Endodermal cell (in vitro differentiated cells): ENCODE measurements at regions not wholly inside any gene's neighbourhood (a gene's known extent, or its start where the extent isn't known, plus 50 kb on each side); places are given as distances from the start of the nearest gene placed in this dataset.

ENCODE experiments used
- DNase-seq: peaks from one replicate; pipeline ENCODE4 v3.0.0-alpha.2; 2017
- H3K27ac ChIP-seq: 2 replicates; pipeline ENCODE4 v1.5.1; 2013; ENCODE audit warnings: mild to moderate bottlenecking, low read depth, low read length, moderate library complexity
- H3K27me3 ChIP-seq: 2 replicates; pipeline ENCODE4 v1.6.1; 2013; ENCODE audit warnings: mild to moderate bottlenecking, low read length, moderate library complexity; ENCODE audit not compliant: insufficient read depth, control insufficient read depth, poor library complexity, severe bottlenecking
- H3K36me3 ChIP-seq: 2 replicates; pipeline ENCODE4 v1.7.0; 2013; ENCODE audit warnings: mild to moderate bottlenecking, low read length, moderate library complexity; ENCODE audit not compliant: control insufficient read depth, insufficient read depth
- H3K4me1 ChIP-seq: one replicate; pipeline ENCODE4 v1.7.0; 2013; ENCODE audit warnings: low read length; ENCODE audit not compliant: control insufficient read depth, insufficient read depth
- H3K4me3 ChIP-seq: 2 replicates; pipeline ENCODE4 v1.5.1; 2013; ENCODE audit warnings: mild to moderate bottlenecking, low read length, moderate library complexity
- H3K9ac ChIP-seq: 2 replicates; pipeline ENCODE4 v1.6.1; 2013; ENCODE audit warnings: mild to moderate bottlenecking, low read length, moderate library complexity; ENCODE audit not compliant: poor library complexity, severe bottlenecking; ENCODE audit errors: extremely low read depth
- H3K9me3 ChIP-seq: 2 replicates; pipeline ENCODE4 v1.6.1; 2013; ENCODE audit warnings: mild to moderate bottlenecking, low read length, moderate library complexity; ENCODE audit not compliant: control insufficient read depth
- H3K27ac Mint-ChIP-seq: 2 replicates; pipeline ENCODE4 v1.8.0; 2020; ENCODE audit warnings: mixed read lengths
- H3K27me3 Mint-ChIP-seq: 2 replicates; pipeline ENCODE4 v1.8.0; 2021; ENCODE audit warnings: mild to moderate bottlenecking, mixed read lengths; ENCODE audit not compliant: insufficient read depth
- H3K36me3 Mint-ChIP-seq: 2 replicates; pipeline ENCODE4 v1.8.0; 2020; ENCODE audit warnings: low read depth, mixed read lengths
- H3K4me1 Mint-ChIP-seq: 2 replicates; pipeline ENCODE4 v1.8.0; 2020; ENCODE audit warnings: mixed read lengths
- H3K4me3 Mint-ChIP-seq: 2 replicates; pipeline ENCODE4 v1.8.0; 2020; ENCODE audit warnings: mild to moderate bottlenecking, moderate library complexity, mixed read lengths
- H3K9me3 Mint-ChIP-seq: 2 replicates; pipeline ENCODE4 v1.8.0; 2020; ENCODE audit warnings: mild to moderate bottlenecking, mixed read lengths
- WGBS, 2 experiments: methylation state at CpG; one replicate each; pipeline versions ENCODE4 v1.1.5 to v1.1.7; 2013; ENCODE audit warnings: missing lambda C conversion rate in 2 of 2, mixed read lengths in 1 of 2; ENCODE audit not compliant: insufficient coverage in 1 of 2, insufficient read length in 1 of 2; 5-methylcytosine and 5-hydroxymethylcytosine counted together
- TF ChIP-seq, protein P1 (sequence below): fragments of 200-600 bp; sonication (generic); conservative IDR thresholded peaks from 2 replicates; pipeline ENCODE4 v1.5.0; 2021; ENCODE audit warnings: antibody characterized with exemption, mild to moderate bottlenecking

DNA sequence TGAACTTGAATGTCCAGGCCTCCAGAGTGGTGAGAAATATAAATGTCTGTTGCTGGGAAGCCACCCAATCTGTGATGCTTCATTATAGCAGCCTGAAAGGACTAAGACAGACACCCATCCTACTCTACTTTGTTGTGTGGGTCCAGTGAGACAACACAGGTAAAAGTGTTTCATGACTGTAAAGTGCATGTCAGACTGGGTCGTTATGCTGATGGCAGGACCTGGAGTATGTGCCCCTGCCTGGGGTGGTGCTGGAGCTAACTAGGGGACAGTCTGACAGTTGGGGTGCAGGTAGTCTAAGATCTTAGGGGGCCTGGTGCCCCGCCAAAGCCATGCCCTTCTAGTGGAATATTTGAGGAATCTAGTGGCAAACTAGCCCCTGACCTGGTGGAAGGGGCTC, 165.6 kb downstream of the TRIM29 start:
- Mint-ChIP-seq H3K36me3 (no peaks in the 10 kb centered on the region), H3K4me1 (peaks cover 19% of the 10 kb centered on the region), H3K4me3 (no peak overlapping the region), H3K9me3 (no peaks in the 10 kb centered on the region), H3K27me3 (peaks cover 13% of the 10 kb centered on the region), H3K27ac (no peak overlapping the region)
- 88 to 92% methylated on average over 1 to 2 of the region's 2 CpGs for WGBS, 2 experiments
- Histone ChIP-seq H3K4me1 (peaks cover 18% of the 10 kb centered on the region), H3K27me3 (no peaks in the 10 kb centered on the region), H3K4me3 (no peak overlapping the region), H3K9me3 (no peaks in the 10 kb centered on the region), H3K36me3 (no peaks in the 10 kb centered on the region), H3K9ac (no peak overlapping the region), H3K27ac (no peak overlapping the region)
- no peak for DNase-seq
- TF ChIP-seq, protein P1, sequence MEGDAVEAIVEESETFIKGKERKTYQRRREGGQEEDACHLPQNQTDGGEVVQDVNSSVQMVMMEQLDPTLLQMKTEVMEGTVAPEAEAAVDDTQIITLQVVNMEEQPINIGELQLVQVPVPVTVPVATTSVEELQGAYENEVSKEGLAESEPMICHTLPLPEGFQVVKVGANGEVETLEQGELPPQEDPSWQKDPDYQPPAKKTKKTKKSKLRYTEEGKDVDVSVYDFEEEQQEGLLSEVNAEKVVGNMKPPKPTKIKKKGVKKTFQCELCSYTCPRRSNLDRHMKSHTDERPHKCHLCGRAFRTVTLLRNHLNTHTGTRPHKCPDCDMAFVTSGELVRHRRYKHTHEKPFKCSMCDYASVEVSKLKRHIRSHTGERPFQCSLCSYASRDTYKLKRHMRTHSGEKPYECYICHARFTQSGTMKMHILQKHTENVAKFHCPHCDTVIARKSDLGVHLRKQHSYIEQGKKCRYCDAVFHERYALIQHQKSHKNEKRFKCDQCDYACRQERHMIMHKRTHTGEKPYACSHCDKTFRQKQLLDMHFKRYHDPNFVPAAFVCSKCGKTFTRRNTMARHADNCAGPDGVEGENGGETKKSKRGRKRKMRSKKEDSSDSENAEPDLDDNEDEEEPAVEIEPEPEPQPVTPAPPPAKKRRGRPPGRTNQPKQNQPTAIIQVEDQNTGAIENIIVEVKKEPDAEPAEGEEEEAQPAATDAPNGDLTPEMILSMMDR: no peak

DNA sequence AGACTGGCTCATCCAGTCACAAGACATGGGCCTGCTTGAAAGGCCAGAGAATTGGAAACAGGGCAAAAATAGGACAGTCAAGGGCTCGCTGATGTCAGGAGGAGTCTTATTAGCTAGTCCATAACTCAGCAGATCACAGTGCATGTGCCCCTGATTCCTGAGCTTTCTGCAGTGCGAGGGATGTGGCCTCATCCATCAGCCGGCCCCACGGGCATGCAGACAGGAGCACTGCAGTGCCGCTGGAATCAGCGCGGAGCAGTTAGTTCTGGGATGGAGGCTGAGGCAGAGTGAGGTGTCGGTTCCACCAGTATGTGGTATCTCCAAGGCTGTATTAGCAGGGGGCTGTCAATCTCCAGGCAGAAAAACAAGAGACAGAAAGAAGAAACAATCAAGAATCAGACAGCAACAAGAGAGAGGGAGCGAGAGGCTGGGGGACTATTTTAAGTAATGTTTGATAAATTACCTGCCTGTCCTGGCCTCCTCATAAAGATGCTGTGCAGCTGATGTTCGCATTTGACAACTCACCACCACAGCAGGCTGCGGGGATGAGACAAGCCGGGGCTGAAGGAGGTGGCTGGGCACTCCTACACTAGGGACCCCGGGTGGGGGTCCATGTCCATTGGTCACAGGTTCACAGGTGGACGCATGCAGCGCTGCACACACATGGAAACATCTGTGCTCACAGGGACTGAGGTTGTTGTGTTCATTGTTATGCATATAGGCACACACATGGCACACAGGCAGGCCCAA, 167.2 kb downstream of the TRIM29 start:
- Histone ChIP-seq H3K9me3 (no peaks in the 10 kb centered on the region), H3K4me3 (no peak overlapping the region), H3K27ac (no peak overlapping the region), H3K9ac (no peak overlapping the region), H3K27me3 (no peaks in the 10 kb centered on the region), H3K36me3 (no peaks in the 10 kb centered on the region), H3K4me1 (peaks cover 14% of the 10 kb centered on the region)
- no peaks in the 10 kb centered on the region for H3K9me3 Mint-ChIP-seq
- no peaks in the 10 kb centered on the region for H3K36me3 Mint-ChIP-seq
- H3K4me3 Mint-ChIP-seq: no peak overlapping the region
- DNase-seq: no peak
- H3K27ac Mint-ChIP-seq: no peak overlapping the region
- H3K27me3 Mint-ChIP-seq: peaks cover 8% of the 10 kb centered on the region
- TF ChIP-seq, protein P1: no peak
- peaks cover 17% of the 10 kb centered on the region for H3K4me1 Mint-ChIP-seq
- WGBS, 2 experiments: 82 to 84% methylated on average over 12 to 15 of the region's 15 CpGs

DNA sequence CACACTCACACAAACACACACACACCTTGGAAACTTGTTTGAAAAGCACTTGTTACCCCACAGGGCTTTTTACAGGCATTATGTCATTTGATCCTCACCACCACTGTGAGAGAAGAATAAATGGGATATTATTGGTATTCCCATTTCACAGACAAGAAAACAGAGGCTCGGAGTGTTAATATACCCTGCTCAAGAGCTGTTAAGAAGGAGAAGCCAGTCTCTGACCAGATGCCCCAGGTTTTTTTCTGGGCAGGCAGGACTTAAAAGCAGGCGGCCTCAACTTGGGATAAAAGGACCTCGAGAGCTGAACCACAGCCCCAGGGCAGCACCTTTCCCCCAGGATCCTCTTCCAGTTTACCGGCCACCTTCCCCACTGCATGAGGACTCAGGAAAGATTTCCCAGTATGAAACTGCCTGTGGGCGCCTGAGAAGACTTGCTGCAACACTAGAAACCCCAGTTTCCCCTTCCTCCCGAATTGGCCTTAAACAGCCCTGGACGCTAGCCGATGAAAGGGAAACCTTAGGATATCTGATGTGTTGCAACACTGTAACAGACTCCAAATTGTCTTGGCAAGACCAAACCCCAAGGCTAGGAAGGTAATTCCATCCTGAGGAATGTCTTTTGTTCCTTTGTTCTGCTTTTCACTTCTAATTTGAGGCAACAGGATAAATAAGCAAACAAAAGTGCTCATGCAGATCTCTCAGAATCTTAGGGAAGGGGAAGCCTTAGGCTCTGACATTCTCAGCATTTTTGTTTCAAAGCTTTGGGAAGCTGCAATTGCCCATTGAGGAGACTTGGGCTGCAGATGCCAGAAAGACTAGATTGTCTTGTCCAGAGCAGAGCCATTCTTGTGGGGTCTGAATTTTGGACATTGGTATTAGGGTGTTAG, 173.5 kb downstream of the TRIM29 start:
- peak overlapping the region; percentile 30 for H3K27ac ChIP-seq
- TF ChIP-seq, protein P1: no peak
- H3K4me1 ChIP-seq: peaks cover 11% of the 10 kb centered on the region
- no peaks in the 10 kb centered on the region for H3K9me3 ChIP-seq
- no peaks in the 10 kb centered on the region for H3K27me3 ChIP-seq
- peak overlapping the region; percentile 38 for H3K9ac ChIP-seq
- H3K36me3 ChIP-seq: no peaks in the 10 kb centered on the region
- no peak overlapping the region for H3K4me3 Mint-ChIP-seq
- H3K36me3 Mint-ChIP-seq: no peaks in the 10 kb centered on the region
- H3K4me3 ChIP-seq: peak overlapping the region; percentile 22
- no peaks in the 10 kb centered on the region for H3K9me3 Mint-ChIP-seq
- H3K27me3 Mint-ChIP-seq: no peaks in the 10 kb centered on the region
- 54 to 69% methylated on average over 5 to 8 of the region's 8 CpGs for WGBS, 2 experiments
- peaks cover 10% of the 10 kb centered on the region for H3K4me1 Mint-ChIP-seq
- peak overlapping the region; percentile 82 for H3K27ac Mint-ChIP-seq
- DNase-seq: peak; percentile 65
